ENCODE measurements at regions not wholly inside any gene's neighbourhood (a gene's known extent, or its start where the extent isn't known, plus 50 kb on each side); places are given as distances from the start of the nearest gene placed in this dataset.

DNA sequence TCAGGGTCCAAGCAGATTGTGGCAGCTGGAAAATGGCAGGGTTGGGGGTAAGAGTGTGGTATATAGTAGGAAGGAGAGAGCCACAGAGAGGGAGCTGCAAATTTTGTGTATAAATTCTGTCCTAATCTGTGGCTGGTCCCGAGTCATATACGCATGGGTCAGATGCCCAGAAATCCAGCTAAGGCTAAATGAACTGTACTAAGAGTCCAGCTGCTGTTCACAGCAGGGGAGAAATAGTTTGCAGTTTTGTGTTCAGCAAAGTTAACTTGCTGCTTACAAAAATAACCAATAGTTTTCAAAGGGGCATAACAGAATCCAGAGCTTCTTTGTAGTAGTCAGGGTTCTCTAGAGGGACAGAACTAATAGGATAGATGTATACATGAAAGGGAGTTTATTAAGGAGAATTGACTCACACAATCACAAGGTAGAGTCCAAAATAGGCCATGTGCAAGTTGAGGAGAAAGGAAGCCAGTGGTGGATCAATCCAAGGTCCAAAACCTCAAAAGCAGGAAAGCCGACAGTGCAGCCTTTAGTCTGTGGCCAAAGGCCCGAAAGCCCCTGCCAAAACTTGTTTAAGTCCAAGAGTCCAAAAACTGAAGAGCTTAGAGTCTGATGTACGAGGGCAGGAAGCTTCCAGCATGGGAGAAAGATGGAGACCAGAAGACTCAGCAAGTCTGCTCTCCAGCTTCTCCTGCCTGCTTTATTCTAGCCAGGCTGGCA lies 146.1 kb upstream of the KBTBD8 start:
- TF ChIP-seq EZH2 (optimal IDR thresholded peaks at IDR 0.05; ENCODE audit: low read depth, low read length): no peak
- TF ChIP-seq, protein P1, sequence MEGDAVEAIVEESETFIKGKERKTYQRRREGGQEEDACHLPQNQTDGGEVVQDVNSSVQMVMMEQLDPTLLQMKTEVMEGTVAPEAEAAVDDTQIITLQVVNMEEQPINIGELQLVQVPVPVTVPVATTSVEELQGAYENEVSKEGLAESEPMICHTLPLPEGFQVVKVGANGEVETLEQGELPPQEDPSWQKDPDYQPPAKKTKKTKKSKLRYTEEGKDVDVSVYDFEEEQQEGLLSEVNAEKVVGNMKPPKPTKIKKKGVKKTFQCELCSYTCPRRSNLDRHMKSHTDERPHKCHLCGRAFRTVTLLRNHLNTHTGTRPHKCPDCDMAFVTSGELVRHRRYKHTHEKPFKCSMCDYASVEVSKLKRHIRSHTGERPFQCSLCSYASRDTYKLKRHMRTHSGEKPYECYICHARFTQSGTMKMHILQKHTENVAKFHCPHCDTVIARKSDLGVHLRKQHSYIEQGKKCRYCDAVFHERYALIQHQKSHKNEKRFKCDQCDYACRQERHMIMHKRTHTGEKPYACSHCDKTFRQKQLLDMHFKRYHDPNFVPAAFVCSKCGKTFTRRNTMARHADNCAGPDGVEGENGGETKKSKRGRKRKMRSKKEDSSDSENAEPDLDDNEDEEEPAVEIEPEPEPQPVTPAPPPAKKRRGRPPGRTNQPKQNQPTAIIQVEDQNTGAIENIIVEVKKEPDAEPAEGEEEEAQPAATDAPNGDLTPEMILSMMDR (IDR thresholded peaks at IDR 0.05; ENCODE audit: low read length): no peak
